Gastrocnemius medialis (tissue), 4 donors: ENCODE measurements at regions not wholly inside any gene's neighbourhood (a gene's known extent, or its start where the extent isn't known, plus 50 kb on each side); places are given as distances from the start of the nearest gene placed in this dataset.

Experiments
- CTCF ChIP-seq, 5 experiments: fragments of 450-650 bp in 3 of 5; fragments of 200-600 bp in 2 of 5; sonication (generic) in 2 of 5; IDR thresholded peaks in 4 of 5; conservative IDR thresholded peaks in 1 of 5; 1 replicate in 4 of 5; 2 replicates in 1 of 5; pipeline ENCODE4 v1.5.1; 2016 to 2019; ENCODE audit warnings: antibody characterized with exemption in 5 of 5, mild to moderate bottlenecking in 3 of 5, moderate library complexity in 3 of 5
- POLR2A ChIP-seq, 2 donors: fragments of 450-650 bp; IDR thresholded peaks; one replicate each; pipeline ENCODE4 v1.6.1; 2017; ENCODE audit warnings: antibody characterized with exemption in 2 of 2, mild to moderate bottlenecking in 2 of 2, moderate library complexity in 2 of 2

- TF ChIP-seq CTCF (IDR thresholded peaks at IDR 0.05 in 4 of 5, conservative IDR thresholded peaks at IDR 0.05 in 1 of 5) (no peak), POLR2A (IDR thresholded peaks at IDR 0.05) (no peak)
Measured at GRCh38 chr21:22292144-22292543, 1293.9 kb downstream of the NCAM2 start.
